Loucy (cell line): ENCODE measurements at regions not wholly inside any gene's neighbourhood (a gene's known extent, or its start where the extent isn't known, plus 50 kb on each side); places are given as distances from the start of the nearest gene placed in this dataset.

ENCODE experiments used
- CTCF ChIP-seq: fragments of 200-600 bp; sonication (generic); conservative IDR thresholded peaks from 2 replicates; pipeline ENCODE4 v1.5.1; 2014; ENCODE audit warnings: mild to moderate bottlenecking, antibody characterized with exemption, low read length
- EZH2phosphoT487 ChIP-seq: fragments of 200-600 bp; IDR thresholded peaks from 2 replicates; pipeline ENCODE4 v1.6.1; 2018; ENCODE audit warnings: antibody characterized with exemption, mild to moderate bottlenecking, moderate library complexity, borderline replicate concordance

- no peak for TF ChIP-seq CTCF
- TF ChIP-seq EZH2phosphoT487: no peak
These were observed 138.5 kb downstream of the SLC24A2 start for GRCh38 chr9:19650312-19650711.
